HCT116 (cell line): ENCODE measurements at regions not wholly inside any gene's neighbourhood (a gene's known extent, or its start where the extent isn't known, plus 50 kb on each side); places are given as distances from the start of the nearest gene placed in this dataset.

ENCODE experiments used
- ATAC-seq: fragments of 200-7000 bp; cut with Tn5 transposase; 2 replicates; pipeline ENCODE4 v1.9.1; 2020; ENCODE audit warnings: mild to moderate bottlenecking, moderate library complexity
- BruUV-seq: library from RNA; stranded (reverse); fragments of 400-500 nt; replicated peaks from 2 replicates; lab custom pipeline; 2021; lab: Mats Ljungman, UMichigan
- CTCF ChIA-PET: fragments of 300-600 bp; sonication (Branson Sonifier 250); formaldehyde crosslinking; loops from one replicate; lab custom pipeline; 2021; ENCODE audit warnings: antibody characterized with exemption; lab: Charles Lee
- POLR2A ChIA-PET: fragments of 300-600, 350-600 bp; sonication (Branson Sonifier 250); formaldehyde crosslinking; loops from one replicate; lab custom pipeline; 2021; ENCODE audit warnings: antibody characterized with exemption; lab: Charles Lee
- RAD21 ChIA-PET, 2 experiments: fragments of 300-600 bp; sonication (Branson Sonifier 250); formaldehyde crosslinking; loops; one replicate each; lab custom pipeline; 2023; ENCODE audit warnings: low total read pairs in 2 of 2; ENCODE audit not compliant: uncharacterized antibody in 2 of 2, unreplicated experiment in 2 of 2, low non-redundant PET in 1 of 2; lab: Charles Lee
- DNase-seq: peaks from one replicate; pipeline ENCODE4 v3.0.0-alpha.2; 2010; ENCODE audit warnings: low read depth, low spot score
- H2AFZ ChIP-seq: fragments of 200-600 bp; shearing (Covaris generic), sonication (generic); 2 replicates; pipeline ENCODE4 v1.6.1; 2017; ENCODE audit warnings: low read depth, mixed run types, mixed read lengths, antibody characterized with exemption, low read length; ENCODE audit not compliant: poor library complexity, severe bottlenecking
- H3K27ac ChIP-seq: 2 replicates; pipeline ENCODE4 v1.5.1; 2012; ENCODE audit warnings: low read depth, low read length
- H3K27me3 ChIP-seq: fragments of 200-600 bp; sonication (generic); 2 replicates; pipeline ENCODE4 v1.6.1; 2016; ENCODE audit warnings: mixed run types, low read length, mixed read lengths; ENCODE audit not compliant: insufficient read depth
- H3K36me3 ChIP-seq, 2 experiments: fragments of 200-500 bp in 1 of 2; fragments of 200-600 bp in 1 of 2; sonication (Bioruptor generic) in 1 of 2; sonication (generic) in 1 of 2; 2 replicates each; pipeline versions ENCODE4 v1.5.1 to v1.6.1; 2014 to 2016; ENCODE audit warnings: low read length in 2 of 2, inconsistent platforms in 1 of 2, mixed read lengths in 1 of 2, mixed run types in 1 of 2; ENCODE audit not compliant: insufficient read depth in 2 of 2, control insufficient read depth in 1 of 2
- H3K4me1 ChIP-seq, 2 experiments: fragments of 200-600 bp in 1 of 2; sonication (generic) in 1 of 2; 2 replicates each; pipeline versions ENCODE4 v1.5.1 to v1.6.1; 2012 to 2017; ENCODE audit warnings: low read length in 2 of 2, inconsistent platforms in 1 of 2, mild to moderate bottlenecking in 1 of 2, mixed read lengths in 1 of 2, mixed run types in 1 of 2, moderate library complexity in 1 of 2; ENCODE audit not compliant: insufficient read depth in 2 of 2, control insufficient read depth in 1 of 2
- H3K4me2 ChIP-seq: fragments of 200-600 bp; sonication (generic); 2 replicates; pipeline ENCODE4 v1.6.1; 2017; ENCODE audit warnings: mixed run types, low read length, mixed read lengths
- H3K4me3 ChIP-seq, 2 experiments: fragments of 200-600 bp in 1 of 2; sonication (generic) in 1 of 2; replicated peaks in 1 of 2; 2 replicates each; pipeline ENCODE4 v1.5.1; 2011 to 2016; ENCODE audit warnings: low read length in 2 of 2, control low read depth in 1 of 2, low read depth in 1 of 2, mild to moderate bottlenecking in 1 of 2, mixed read lengths in 1 of 2, mixed run types in 1 of 2
- H3K79me2 ChIP-seq: fragments of 200-600 bp; sonication (generic); 2 replicates; pipeline ENCODE4 v1.6.1; 2017; ENCODE audit warnings: mild to moderate bottlenecking, mixed run types, low read length, moderate library complexity, mixed read lengths; ENCODE audit not compliant: insufficient read depth
- H3K9ac ChIP-seq: fragments of 200-600 bp; sonication (generic); 2 replicates; pipeline ENCODE4 v1.6.1; 2016; ENCODE audit warnings: low read length, mixed read lengths
- H3K9me2 ChIP-seq: fragments of 200-600 bp; sonication (generic), shearing (Covaris generic); 2 replicates; pipeline ENCODE4 v1.6.1; 2017; ENCODE audit warnings: mixed run types, mild to moderate bottlenecking, moderate library complexity; ENCODE audit not compliant: insufficient read depth
- H3K9me3 ChIP-seq, 2 experiments: fragments of 200-500 bp in 1 of 2; fragments of 200-600 bp in 1 of 2; sonication (Bioruptor generic) in 1 of 2; sonication (generic) in 1 of 2; 2 replicates each; pipeline ENCODE4 v1.6.1; 2014 to 2017; ENCODE audit warnings: low read length in 2 of 2, mixed read lengths in 2 of 2, inconsistent platforms in 1 of 2, low read depth in 1 of 2, mild to moderate bottlenecking in 1 of 2, mixed run types in 1 of 2, moderate library complexity in 1 of 2; ENCODE audit not compliant: control insufficient read depth in 1 of 2, insufficient read depth in 1 of 2
- H4K20me1 ChIP-seq: fragments of 200-600 bp; sonication (generic), shearing (Covaris generic); 2 replicates; pipeline ENCODE4 v1.6.1; 2017; ENCODE audit warnings: mixed run types, mild to moderate bottlenecking, moderate library complexity; ENCODE audit not compliant: insufficient read depth
- ATF3 ChIP-seq: IDR thresholded peaks from 2 replicates; pipeline ENCODE4 v1.6.1; 2012
- CBX3 ChIP-seq: IDR thresholded peaks from 2 replicates; pipeline ENCODE4 v1.6.1; 2012; ENCODE audit warnings: low read depth
- CEBPB ChIP-seq: IDR thresholded peaks from 2 replicates; pipeline ENCODE4 v1.6.1; 2012; ENCODE audit warnings: low read depth
- EGR1 ChIP-seq: IDR thresholded peaks from 2 replicates; pipeline ENCODE4 v1.6.1; 2012; ENCODE audit warnings: low read depth
- EZH2 ChIP-seq: fragments of 200-600 bp; sonication (generic); IDR thresholded peaks from 2 replicates; pipeline ENCODE4 v1.6.1; 2017; ENCODE audit warnings: antibody characterized with exemption, mixed run types
- EZH2phosphoT487 ChIP-seq: fragments of 200-600 bp; IDR thresholded peaks from 2 replicates; pipeline ENCODE4 v1.6.1; 2018; ENCODE audit warnings: antibody characterized with exemption, borderline replicate concordance
- FOSL1 ChIP-seq: IDR thresholded peaks from 2 replicates; pipeline ENCODE4 v1.6.1; 2012; ENCODE audit warnings: low read depth
- POLR2A ChIP-seq: IDR thresholded peaks from 2 replicates; pipeline ENCODE4 v1.7.0; 2011; ENCODE audit warnings: borderline replicate concordance; ENCODE audit not compliant: insufficient read depth, insufficient read length; ENCODE audit errors: extremely low read depth
- POLR2AphosphoS5 ChIP-seq: IDR thresholded peaks from 2 replicates; pipeline ENCODE4 v1.6.1; 2011; ENCODE audit warnings: mild to moderate bottlenecking, low read depth, low read length, moderate library complexity
- REST ChIP-seq: IDR thresholded peaks from 2 replicates; pipeline ENCODE4 v1.6.1; 2012; ENCODE audit warnings: low read depth
- SIN3A ChIP-seq: IDR thresholded peaks from 2 replicates; pipeline ENCODE4 v1.6.1; 2012; ENCODE audit warnings: low read depth
- SP1 ChIP-seq: IDR thresholded peaks from 2 replicates; pipeline ENCODE4 v1.6.1; 2012; ENCODE audit warnings: low read depth
- SRF ChIP-seq: IDR thresholded peaks from 2 replicates; pipeline ENCODE4 v1.6.1; 2012; ENCODE audit warnings: low read depth
- TCF7L2 ChIP-seq: IDR thresholded peaks from 2 replicates; pipeline ENCODE4 v1.7.0; 2011; ENCODE audit warnings: borderline replicate concordance, inconsistent platforms; ENCODE audit not compliant: insufficient read depth, insufficient read length; ENCODE audit errors: extremely low read depth
- ZFX ChIP-seq: fragments of 450-650 bp; IDR thresholded peaks from 2 replicates; pipeline ENCODE4 v1.6.1; 2017
- ZNF274 ChIP-seq: fragments of 200-500 bp; sonication (Bioruptor generic); IDR thresholded peaks from 2 replicates; pipeline ENCODE4 v1.6.1; 2014; ENCODE audit warnings: mild to moderate bottlenecking, low read depth, low read length, inconsistent platforms
- intact Hi-C: fragments of 100-400 bp; cut with micrococcal nuclease; formaldehyde crosslinking; loops from 2 replicates; pipeline ENCODE4 v1.10.0; 2022
- TF ChIP-seq, protein P1 (sequence below), 3 experiments: fragments of 200-600 bp in 1 of 3; sonication (generic) in 1 of 3; IDR thresholded peaks in 2 of 3; conservative IDR thresholded peaks in 1 of 3; 2 replicates each; pipeline ENCODE4 v1.5.1; 2012 to 2017; ENCODE audit warnings: low read depth in 2 of 3, low read length in 2 of 3, antibody characterized with exemption in 1 of 3, borderline replicate concordance in 1 of 3, control low read depth in 1 of 3, mild to moderate bottlenecking in 1 of 3, mixed read lengths in 1 of 3, mixed run types in 1 of 3, moderate library complexity in 1 of 3; ENCODE audit not compliant: insufficient read depth in 1 of 3

DNA sequence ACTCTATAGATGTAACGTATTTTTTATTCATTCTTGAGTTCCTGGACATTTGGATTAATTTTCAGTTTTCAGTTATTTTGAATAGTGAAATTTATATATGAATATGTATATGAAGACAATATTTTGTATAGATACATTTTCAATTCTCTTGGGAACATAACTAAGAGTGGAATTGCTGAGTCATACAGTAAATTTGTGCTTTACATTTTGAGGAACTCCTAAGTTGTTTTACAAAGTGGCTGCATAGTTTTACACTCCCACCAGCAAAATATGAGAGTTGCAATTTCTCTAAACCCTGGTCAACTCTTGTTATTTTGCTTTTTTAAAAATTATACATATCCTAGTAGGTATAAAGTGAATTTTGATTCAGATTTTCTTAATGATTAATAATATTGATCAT is 1838.6 kb upstream of the SEL1L start:
- ChIA-PET RAD21 (no interaction called here), POLR2A (no interaction called here), CTCF (no interaction called here)
- Histone ChIP-seq H3K4me2 (no peak overlapping the region), H3K4me3 (no peak overlapping the region), H3K27ac (no peak overlapping the region), H3K9me3 (peaks cover 13 to 20% of the 10 kb centered on the region in 2 experiments; a peak in 3 of 4 replicates), H2AFZ (no peak overlapping the region), H4K20me1 (no peaks in the 10 kb centered on the region), H3K79me2 (no peaks in the 10 kb centered on the region), H3K9me2 (no peaks in the 10 kb centered on the region), H3K9ac (no peak overlapping the region), H3K27me3 (no peaks in the 10 kb centered on the region), H3K4me1 (no peaks in the 10 kb centered on the region), H3K36me3 (no peaks in the 10 kb centered on the region)
- TF ChIP-seq POLR2AphosphoS5 (no peak), POLR2A (no peak), ZFX (no peak), SRF (no peak)
- ATAC-seq (no peak), DNase-seq (no peak)
- intact Hi-C loops, result no loop called here
- no TSS peak for BruUV-seq

- DNase-seq (no peak), ATAC-seq (no peak)
- H3K27me3 ChIP-seq, result no peaks in the 10 kb centered on the region
- no peak overlapping the region for H3K9ac ChIP-seq
- H3K4me3 ChIP-seq, result no peak overlapping the region
- H3K9me2 ChIP-seq, result no peaks in the 10 kb centered on the region
- H2AFZ ChIP-seq, result no peak overlapping the region
- H3K9me3 ChIP-seq, result peaks cover 5 to 8% of the 10 kb centered on the region in 2 experiments; a peak in 3 of 4 replicates
- no peak overlapping the region for H3K4me2 ChIP-seq
- CTCF ChIA-PET, result no interaction called here
- no peak overlapping the region for H3K27ac ChIP-seq
- RAD21 ChIA-PET, result no interaction called here
- no peaks in the 10 kb centered on the region for H3K36me3 ChIP-seq
- POLR2A ChIA-PET, result no interaction called here
- intact Hi-C loops, result no loop called here
- no peaks in the 10 kb centered on the region for H3K4me1 ChIP-seq
- TF ChIP-seq SRF (no peak), ATF3 (no peak), SP1 (no peak), FOSL1 (no peak), ZFX (no peak), POLR2A (no peak), SIN3A (no peak), EZH2 (no peak), EGR1 (no peak), TCF7L2 (no peak), ZNF274 (no peak), CBX3 (no peak), CEBPB (no peak), REST (no peak), EZH2phosphoT487 (no peak)
- TF ChIP-seq, protein P1, sequence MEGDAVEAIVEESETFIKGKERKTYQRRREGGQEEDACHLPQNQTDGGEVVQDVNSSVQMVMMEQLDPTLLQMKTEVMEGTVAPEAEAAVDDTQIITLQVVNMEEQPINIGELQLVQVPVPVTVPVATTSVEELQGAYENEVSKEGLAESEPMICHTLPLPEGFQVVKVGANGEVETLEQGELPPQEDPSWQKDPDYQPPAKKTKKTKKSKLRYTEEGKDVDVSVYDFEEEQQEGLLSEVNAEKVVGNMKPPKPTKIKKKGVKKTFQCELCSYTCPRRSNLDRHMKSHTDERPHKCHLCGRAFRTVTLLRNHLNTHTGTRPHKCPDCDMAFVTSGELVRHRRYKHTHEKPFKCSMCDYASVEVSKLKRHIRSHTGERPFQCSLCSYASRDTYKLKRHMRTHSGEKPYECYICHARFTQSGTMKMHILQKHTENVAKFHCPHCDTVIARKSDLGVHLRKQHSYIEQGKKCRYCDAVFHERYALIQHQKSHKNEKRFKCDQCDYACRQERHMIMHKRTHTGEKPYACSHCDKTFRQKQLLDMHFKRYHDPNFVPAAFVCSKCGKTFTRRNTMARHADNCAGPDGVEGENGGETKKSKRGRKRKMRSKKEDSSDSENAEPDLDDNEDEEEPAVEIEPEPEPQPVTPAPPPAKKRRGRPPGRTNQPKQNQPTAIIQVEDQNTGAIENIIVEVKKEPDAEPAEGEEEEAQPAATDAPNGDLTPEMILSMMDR (IDR thresholded peaks at IDR 0.05 in 2 of 3, conservative IDR thresholded peaks at IDR 0.05 in 1 of 3; ENCODE audit: borderline replicate concordance in 1 of 3, insufficient read depth in 1 of 3, low read depth in 2 of 3, low read length in 2 of 3), result no peak
- no peaks in the 10 kb centered on the region for H4K20me1 ChIP-seq
- no peaks in the 10 kb centered on the region for H3K79me2 ChIP-seq
- no TSS peak for BruUV-seq
Observed at GRCh38 chr14:83379436-83379835, 1845.8 kb upstream of the SEL1L start.
